GM12878 (cell line): ENCODE measurements at regions not wholly inside any gene's neighbourhood (a gene's known extent, or its start where the extent isn't known, plus 50 kb on each side); places are given as distances from the start of the nearest gene placed in this dataset.

Experiments
- ATAC-seq: fragments of 200-7000 bp; cut with Tn5 transposase; 3 replicates; pipeline ENCODE4 v1.9.1; 2020; ENCODE audit warnings: mild to moderate bottlenecking, moderate library complexity
- BruUV-seq: library from RNA; stranded (reverse); fragments of 400-500 nt; replicated peaks from 2 replicates; lab custom pipeline; 2021; lab: Mats Ljungman, UMichigan
- CTCF ChIA-PET: fragments of 300-600 bp; sonication (Branson Sonifier 250); formaldehyde crosslinking; extraction: SDS; loops from one replicate; lab custom pipeline; 2021; ENCODE audit warnings: inconsistent platforms; lab: Yijun Ruan, JAX
- POLR2A ChIA-PET: fragments of 350-600 bp; formaldehyde crosslinking; extraction: SDS; loops from one replicate; lab custom pipeline; 2021; ENCODE audit warnings: inconsistent platforms; lab: Charles Lee
- RAD21 ChIA-PET: fragments of 300-600 bp; sonication (Branson Sonifier 250); formaldehyde crosslinking; loops from one replicate; lab custom pipeline; 2023; ENCODE audit warnings: antibody characterized with exemption; ENCODE audit not compliant: unreplicated experiment; lab: Charles Lee
- SMC1A ChIA-PET: fragments of 300-600 bp; sonication (Branson Sonifier 250); formaldehyde crosslinking; loops from one replicate; lab custom pipeline; 2023; ENCODE audit not compliant: unreplicated experiment, uncharacterized antibody; lab: Charles Lee
- DNase-seq: peaks from one replicate; pipeline ENCODE4 v3.0.0-alpha.2; 2011; ENCODE audit warnings: low read depth, low spot score
- FAIRE-seq: peaks from 3 replicates; lab custom pipeline; 2011; peaks lifted over from hg19 to GRCh38; lab: Jason Lieb, UNC
- H2AFZ ChIP-seq: 2 replicates; pipeline ENCODE4 v1.6.0; 2011; ENCODE audit warnings: low read depth, low read length, control low read depth; ENCODE audit not compliant: control insufficient read depth
- H3K27ac ChIP-seq: 2 replicates; pipeline ENCODE4 v1.5.1; 2011; ENCODE audit warnings: control low read depth; ENCODE audit not compliant: control insufficient read depth, insufficient read depth
- H3K27me3 ChIP-seq, 2 experiments: replicated peaks in 1 of 2; 2 replicates each; pipeline versions ENCODE4 v1.6.0 to v1.6.1; 2011; ENCODE audit warnings: low read length in 1 of 2; ENCODE audit not compliant: control insufficient read depth in 2 of 2, insufficient read depth in 2 of 2
- H3K36me3 ChIP-seq, 2 experiments: 2 replicates each; pipeline ENCODE4 v1.5.1; 2011; ENCODE audit warnings: low read length in 1 of 2; ENCODE audit not compliant: control insufficient read depth in 2 of 2, insufficient read depth in 2 of 2
- H3K4me1 ChIP-seq: 2 replicates; pipeline ENCODE4 v1.6.1; 2011; ENCODE audit warnings: mild to moderate bottlenecking, low read length, moderate library complexity, mixed read lengths; ENCODE audit not compliant: control insufficient read depth, insufficient read depth
- H3K4me2 ChIP-seq: 2 replicates; pipeline ENCODE4 v1.6.0; 2011; ENCODE audit warnings: control low read depth; ENCODE audit not compliant: control insufficient read depth, insufficient read depth
- H3K4me3 ChIP-seq: fragments of 200-600 bp; sonication (generic); 2 replicates; pipeline ENCODE4 v1.5.1; 2016
- H3K79me2 ChIP-seq: 2 replicates; pipeline ENCODE4 v1.6.0; 2011; ENCODE audit warnings: low read length; ENCODE audit not compliant: control insufficient read depth, insufficient read depth
- H3K9ac ChIP-seq: 2 replicates; pipeline ENCODE4 v1.8.0; 2011; ENCODE audit warnings: low read length, control low read depth, mixed read lengths; ENCODE audit not compliant: control insufficient read depth, insufficient read depth
- H3K9me3 ChIP-seq: replicated peaks from 3 replicates; pipeline ENCODE4 v1.5.1; 2011; ENCODE audit warnings: mild to moderate bottlenecking, low read length; ENCODE audit not compliant: control insufficient read depth, insufficient read depth
- H4K20me1 ChIP-seq: 2 replicates; pipeline ENCODE4 v1.6.0; 2011; ENCODE audit not compliant: control insufficient read depth, insufficient read depth
- ATF2 ChIP-seq: IDR thresholded peaks from 2 replicates; pipeline ENCODE4 v1.6.1; 2012; ENCODE audit warnings: low read length, inconsistent platforms
- EP300 ChIP-seq, 2 experiments: fragments of 150-350 bp in 1 of 2; IDR thresholded peaks; 2 replicates each; pipeline ENCODE4 v1.6.1; 2011 to 2012; ENCODE audit warnings: low read depth in 2 of 2, low read length in 2 of 2, borderline replicate concordance in 1 of 2, improper control_type of control experiment in 1 of 2, inconsistent platforms in 1 of 2; ENCODE audit not compliant: control insufficient read depth in 1 of 2
- EZH2 ChIP-seq: IDR thresholded peaks from 2 replicates; pipeline ENCODE4 v1.6.1; 2012; ENCODE audit warnings: low read depth, mild to moderate bottlenecking, control low read depth, inconsistent platforms, low read length, borderline replicate concordance; ENCODE audit not compliant: control insufficient read depth
- FOXK2 ChIP-seq: fragments of 450-650 bp; IDR thresholded peaks from 2 replicates; pipeline ENCODE4 v1.6.1; 2017; ENCODE audit warnings: mild to moderate bottlenecking, moderate library complexity
- MTA3 ChIP-seq: IDR thresholded peaks from 2 replicates; pipeline ENCODE4 v1.6.1; 2012; ENCODE audit warnings: low read length, inconsistent platforms, borderline replicate concordance
- MYB ChIP-seq: fragments of 150-350 bp; IDR thresholded peaks from 2 replicates; pipeline ENCODE4 v1.6.1; 2014; ENCODE audit warnings: mild to moderate bottlenecking, low read depth, low read length, borderline replicate concordance
- NFYB ChIP-seq: IDR thresholded peaks from 2 replicates; pipeline ENCODE4 v1.6.1; 2011; ENCODE audit warnings: low read depth, mild to moderate bottlenecking, low read length, improper control_type of control experiment, moderate library complexity; ENCODE audit not compliant: insufficient read depth
- PAX8 ChIP-seq: fragments of 450-650 bp; IDR thresholded peaks from 2 replicates; pipeline ENCODE4 v1.6.1; 2017; ENCODE audit warnings: mild to moderate bottlenecking, moderate library complexity
- POLR2A ChIP-seq: IDR thresholded peaks from 2 replicates; pipeline ENCODE4 v1.6.1; 2011; ENCODE audit warnings: low read depth, mild to moderate bottlenecking, low read length
- RBBP5 ChIP-seq: fragments of 200-600 bp; sonication (generic); conservative IDR thresholded peaks from 2 replicates; pipeline ENCODE4 v1.6.1; 2016
- RCOR1 ChIP-seq: conservative IDR thresholded peaks from 2 replicates; pipeline ENCODE4 v1.6.1; 2012; ENCODE audit warnings: low read depth, low read length, improper control_type of control experiment
- RELA ChIP-seq: fragments of 450-650 bp; IDR thresholded peaks from 2 replicates; pipeline ENCODE4 v1.8.0; 2014; ENCODE audit warnings: borderline replicate concordance; ENCODE audit not compliant: partially characterized antibody
- SMC3 ChIP-seq: IDR thresholded peaks from 2 replicates; pipeline ENCODE4 v1.6.1; 2011; ENCODE audit warnings: low read length, improper control_type of control experiment, borderline replicate concordance
- SREBF2 ChIP-seq: IDR thresholded peaks from 2 replicates; pipeline ENCODE4 v1.6.1; 2012; ENCODE audit warnings: mild to moderate bottlenecking, low read length
- SRF ChIP-seq, 2 experiments: IDR thresholded peaks; 2 replicates each; pipeline ENCODE4 v1.6.1; 2011; ENCODE audit warnings: low read depth in 2 of 2, low read length in 2 of 2, mild to moderate bottlenecking in 1 of 2, moderate library complexity in 1 of 2
- ZBTB4 ChIP-seq: fragments of 450-650 bp; formaldehyde crosslinking; IDR thresholded peaks from 2 replicates; pipeline ENCODE4 v1.4.0; 2022; ENCODE audit warnings: mild to moderate bottlenecking, moderate library complexity
- ZZZ3 ChIP-seq: IDR thresholded peaks from 2 replicates; pipeline ENCODE4 v1.6.1; 2011; ENCODE audit warnings: low read depth; ENCODE audit not compliant: control insufficient read depth, insufficient read length
- WGBS: methylation state at CpG from one replicate; pipeline ENCODE4 v1.1.6; 2016; ENCODE audit warnings: low lambda C conversion rate; ENCODE audit not compliant: insufficient replicate concordance, insufficient coverage; ENCODE audit errors: missing lambda C conversion rate; 5-methylcytosine and 5-hydroxymethylcytosine counted together
- in situ Hi-C: fragments of 300-500 bp; cut with MboI; formaldehyde crosslinking; loops from 9 replicates; pipeline ENCODE4 v1.14.3; 2018; ENCODE audit warnings: mixed read lengths
- intact Hi-C: fragments of 100-400 bp; cut with micrococcal nuclease; formaldehyde crosslinking; loops from one replicate; pipeline ENCODE4 v1.14.2; 2022; ENCODE audit not compliant: unreplicated experiment

GRCh38 chr16:66057057-66057456, 309.4 kb upstream of the CDH5 start (continued):
- no peak for TF ChIP-seq ZBTB4 (CRISPR knock-in tag)

GRCh38 chr16:66054095-66054494, 312.4 kb upstream of the CDH5 start:
- Histone ChIP-seq H3K27me3 (no peaks in the 10 kb centered on the region; a peak in 1 of 4 replicates), H3K79me2 (no peaks in the 10 kb centered on the region), H2AFZ (no peak overlapping the region), H3K27ac (no peak overlapping the region), H3K9me3 (no peaks in the 10 kb centered on the region), H4K20me1 (no peaks in the 10 kb centered on the region), H3K36me3 (no peaks in the 10 kb centered on the region), H3K4me2 (no peak overlapping the region), H3K4me1 (no peaks in the 10 kb centered on the region), H3K4me3 (no peak overlapping the region), H3K9ac (no peak overlapping the region)
- BruUV-seq, result no TSS peak
- in situ Hi-C loops (no loop called here), intact Hi-C loops (no loop called here)
- FAIRE-seq, result no peak
- ChIA-PET SMC1A (no interaction called here), POLR2A (no interaction called here), CTCF (no interaction called here), RAD21 (no interaction called here)
- no peak for ATAC-seq
- DNase-seq, result no peak
- 18% methylated on average over 4 of the region's 4 CpGs for WGBS
- TF ChIP-seq PAX8 (no peak), RELA (no peak), ZBTB4 (CRISPR knock-in tag) (no peak), RCOR1 (no peak), SREBF2 (no peak), SMC3 (no peak), RBBP5 (no peak), NFYB (no peak), EP300 (IDR thresholded peaks at IDR 0.05; ENCODE audit: borderline replicate concordance in 1 of 2, control insufficient read depth in 1 of 2, low read depth in 2 of 2, low read length in 2 of 2) (no peak), ZZZ3 (no peak), MTA3 (no peak), MYB (no peak), SRF (IDR thresholded peaks at IDR 0.05; ENCODE audit: low read depth in 2 of 2, low read length in 2 of 2) (no peak), FOXK2 (no peak), POLR2A (no peak), EZH2 (no peak), ATF2 (no peak)
